ENCODE measurements at regions not wholly inside any gene's neighbourhood (a gene's known extent, or its start where the extent isn't known, plus 50 kb on each side); places are given as distances from the start of the nearest gene placed in this dataset.

DNA sequence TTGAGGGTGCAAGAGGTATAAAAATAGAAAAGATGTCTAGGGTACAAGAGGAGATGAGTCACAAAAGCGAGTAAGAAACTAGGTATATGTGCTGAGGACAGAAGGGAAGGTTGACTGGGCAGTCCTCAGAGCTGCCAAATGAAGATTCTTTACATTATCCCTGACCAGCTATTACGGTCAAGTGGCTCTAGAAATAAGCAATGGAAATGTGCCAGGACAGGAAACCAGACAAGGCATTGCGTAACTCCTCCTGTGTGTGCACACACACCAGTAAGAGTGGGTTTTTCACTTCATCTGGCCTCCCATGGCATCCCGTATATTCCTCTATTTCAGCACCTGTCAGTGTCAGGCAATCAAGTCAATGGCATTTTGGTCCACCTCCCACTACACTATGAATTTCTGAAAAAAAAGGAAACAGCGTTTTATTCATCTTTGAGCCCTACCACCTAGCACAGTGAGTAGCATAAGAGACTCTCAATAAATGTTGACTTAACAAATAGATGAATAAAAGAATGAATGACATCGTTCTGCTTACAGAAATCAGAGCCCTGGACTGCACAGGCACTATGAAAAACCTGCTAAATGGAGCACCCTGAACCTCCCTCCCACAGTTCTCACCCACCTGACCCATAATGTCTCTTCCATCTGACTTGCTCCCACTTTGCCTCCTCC lies 62.6 kb upstream of the KLF3 start:
- DNase-seq (ENCODE audit: low spot score), result no peak

DNA sequence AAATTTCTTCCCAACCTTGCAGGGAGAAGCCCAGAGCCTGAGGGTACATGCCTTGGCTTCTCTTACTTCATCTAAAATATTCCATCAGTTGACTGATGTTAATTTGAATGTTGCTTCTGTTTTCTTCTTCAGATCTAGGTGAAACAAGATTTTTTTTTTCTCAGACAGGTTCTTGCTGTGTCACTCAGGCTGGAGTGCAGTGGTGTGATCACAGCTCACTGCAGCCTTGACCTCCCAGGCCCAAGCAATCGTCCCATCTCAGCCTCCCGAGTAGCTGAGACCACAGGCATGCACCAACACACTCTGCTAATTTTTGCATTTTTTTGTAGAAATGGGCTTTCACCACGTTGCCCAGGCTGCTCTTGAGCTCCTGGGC lies 62.1 kb upstream of the KLF3 start:
- DNase-seq (ENCODE audit: low spot score), result no peak

GRCh38 chr4:38603652-38604051 lies 60.3 kb upstream of the KLF3 start:
- no peak for DNase-seq (ENCODE audit: low spot score)

DNA sequence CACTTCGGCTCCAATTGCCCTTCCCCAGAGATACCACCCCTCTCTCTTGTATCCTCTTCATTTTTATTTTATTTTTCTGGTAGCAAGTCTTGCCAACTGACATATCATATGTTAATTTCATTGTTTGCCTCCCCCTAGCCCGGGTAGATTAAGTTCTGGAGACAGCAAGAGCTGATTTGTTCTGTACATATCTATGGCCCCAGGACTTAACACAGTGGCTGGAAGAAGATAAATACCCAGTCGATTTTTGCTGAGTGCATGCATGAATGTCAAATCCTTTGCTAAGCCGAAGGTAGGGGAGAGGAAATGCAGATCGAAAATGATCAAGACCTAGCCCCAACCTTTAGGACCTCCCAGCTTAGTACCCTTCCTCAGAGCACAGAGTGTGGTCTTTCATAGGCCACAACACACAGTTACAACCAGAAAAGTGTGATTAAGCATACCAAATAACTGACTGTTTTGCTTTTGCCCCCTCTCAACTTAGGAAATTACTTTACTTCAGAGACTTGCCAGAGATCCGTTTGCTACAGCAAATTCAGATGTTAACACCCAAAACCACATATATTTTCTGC lies 58.7 kb upstream of the KLF3 start:
- no peak for DNase-seq (ENCODE audit: low spot score)

GRCh38 chr4:38605753-38606586 lies 58.0 kb upstream of the KLF3 start:
- no peak for DNase-seq (ENCODE audit: low spot score)

DNA sequence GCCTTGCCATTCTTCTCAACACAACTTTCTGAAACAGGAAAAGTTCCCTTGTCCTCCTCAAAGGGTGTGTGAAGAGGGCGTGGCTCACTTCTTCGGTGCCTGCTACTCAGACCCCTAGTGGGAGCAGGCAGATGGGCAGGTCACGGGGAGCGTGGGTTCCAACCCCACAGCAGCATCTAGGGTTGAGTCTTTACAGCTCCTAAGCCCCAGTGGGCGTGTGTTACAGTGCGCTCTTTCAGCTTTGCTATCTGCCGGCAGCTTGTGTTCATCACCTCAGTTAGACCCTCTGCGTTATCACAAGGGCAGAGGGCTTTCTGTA lies 57.5 kb upstream of the KLF3 start:
- DNase-seq (ENCODE audit: low spot score), result no peak

GRCh38 chr4:38609614-38610013 lies 54.4 kb upstream of the KLF3 start:
- DNase-seq (ENCODE audit: low spot score), result no peak

DNA sequence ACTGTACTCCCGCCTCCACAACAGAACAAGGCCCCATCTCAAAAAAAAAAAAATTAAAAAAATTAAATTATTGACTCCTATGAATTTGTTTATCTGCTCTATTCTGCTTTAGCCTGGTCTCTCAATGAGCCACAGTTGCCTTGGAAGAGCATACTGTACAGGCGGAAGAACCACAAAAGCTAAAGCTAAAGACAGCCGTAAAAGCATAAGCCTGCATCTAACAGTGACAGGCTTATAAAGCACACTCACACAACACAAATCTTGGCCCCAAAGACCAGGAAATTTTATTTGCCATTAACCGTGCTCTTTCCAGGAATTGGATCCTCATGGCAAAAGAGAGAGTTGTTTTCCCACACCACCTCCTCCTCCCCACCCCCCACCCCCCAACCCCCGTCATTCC lies 53.5 kb upstream of the KLF3 start:
- DNase-seq (ENCODE audit: low spot score), result no peak

DNA sequence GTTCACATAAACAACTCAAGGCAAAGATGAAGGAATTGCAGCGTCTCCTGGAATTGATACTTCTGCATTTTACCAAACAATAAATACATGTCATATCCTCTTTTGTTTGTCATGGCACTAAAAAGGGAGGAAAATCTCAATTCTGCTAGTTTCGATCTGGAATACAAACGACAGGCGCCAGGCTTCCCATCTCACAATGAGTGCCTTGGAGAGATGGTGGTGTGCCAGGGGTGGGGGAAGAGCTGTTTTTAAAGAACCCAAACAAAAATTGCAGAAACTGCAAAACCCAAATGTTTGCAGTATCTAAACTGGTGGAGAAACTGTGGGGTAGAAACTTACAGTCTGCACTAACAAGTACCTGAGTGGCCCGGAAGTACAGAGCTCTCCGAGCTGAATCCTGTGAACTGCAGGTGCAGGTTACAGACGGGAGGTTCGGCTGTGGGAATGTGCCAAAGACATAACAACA lies 53.0 kb upstream of the KLF3 start:
- DNase-seq (ENCODE audit: low spot score), result no peak

GRCh38 chr4:38611676-38612075 lies 52.3 kb upstream of the KLF3 start:
- DNase-seq (ENCODE audit: low spot score), result no peak

- no peak for DNase-seq (ENCODE audit: low spot score)
Measured at GRCh38 chr4:38612646-38613414, 51.2 kb upstream of the KLF3 start.
